Stimulated activated CD8-positive, alpha-beta memory T cell treated with anti-CD3 and anti-CD28 coated beads, Interleukin-7, amount 100 ng/mL, for 24 hours (primary cell): ENCODE measurements at regions not wholly inside any gene's neighbourhood (a gene's known extent, or its start where the extent isn't known, plus 50 kb on each side); places are given as distances from the start of the nearest gene placed in this dataset.

Experiments
- DNase-seq: peaks from one replicate; pipeline ENCODE4 v3.0.0-alpha.2; 2020; ENCODE audit warnings: low read depth

DNA sequence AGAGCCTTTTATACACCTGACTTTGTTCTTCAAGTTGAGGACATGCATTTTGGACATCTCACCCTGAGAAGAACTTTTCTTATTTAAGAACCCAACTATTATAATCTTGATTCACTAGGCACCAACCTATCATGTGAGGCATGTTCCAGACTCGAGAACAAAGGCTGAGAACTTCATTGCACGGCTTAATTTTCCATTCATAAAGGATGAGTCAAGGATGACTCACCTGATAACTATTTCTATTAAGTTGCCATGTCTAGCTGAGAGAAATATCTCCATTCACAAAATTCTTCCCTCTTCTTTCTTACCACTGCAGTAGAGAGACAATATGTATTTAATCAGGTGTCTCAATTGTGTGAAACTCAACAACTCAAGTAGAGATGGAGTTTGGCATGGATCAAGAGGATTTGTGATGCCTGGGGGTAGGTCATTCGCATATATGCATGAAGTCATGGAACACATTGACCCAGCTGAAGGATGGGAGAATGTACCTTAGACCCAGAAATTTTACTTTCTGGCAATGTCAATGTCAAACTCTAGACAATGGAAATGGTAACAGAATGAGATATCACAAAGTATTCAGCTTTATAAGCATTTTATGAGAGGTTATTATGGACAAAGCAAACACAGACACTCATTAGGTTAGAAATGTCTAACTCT lies 173.2 kb upstream of the PRNP start:
- DNase-seq: no peak

DNA sequence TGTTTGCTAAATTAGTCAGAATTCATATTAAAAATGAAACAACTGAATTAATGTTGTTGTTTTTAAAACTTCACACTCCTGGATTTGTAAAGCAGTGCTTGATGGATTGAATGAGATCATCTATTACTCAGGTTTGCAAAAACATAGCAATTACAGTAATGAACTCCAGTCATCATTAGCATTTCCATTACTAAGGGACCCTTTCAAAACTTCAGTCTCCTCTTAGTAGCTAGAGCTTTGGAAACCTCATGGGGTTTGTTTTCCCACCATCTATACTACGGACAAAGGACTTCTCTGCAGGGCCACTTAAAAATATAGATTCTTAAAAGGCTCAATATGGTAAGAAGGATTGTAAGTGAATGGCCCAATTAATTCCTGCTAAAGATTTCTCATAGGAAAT lies 174.5 kb upstream of the PRNP start:
- no peak for DNase-seq

DNA sequence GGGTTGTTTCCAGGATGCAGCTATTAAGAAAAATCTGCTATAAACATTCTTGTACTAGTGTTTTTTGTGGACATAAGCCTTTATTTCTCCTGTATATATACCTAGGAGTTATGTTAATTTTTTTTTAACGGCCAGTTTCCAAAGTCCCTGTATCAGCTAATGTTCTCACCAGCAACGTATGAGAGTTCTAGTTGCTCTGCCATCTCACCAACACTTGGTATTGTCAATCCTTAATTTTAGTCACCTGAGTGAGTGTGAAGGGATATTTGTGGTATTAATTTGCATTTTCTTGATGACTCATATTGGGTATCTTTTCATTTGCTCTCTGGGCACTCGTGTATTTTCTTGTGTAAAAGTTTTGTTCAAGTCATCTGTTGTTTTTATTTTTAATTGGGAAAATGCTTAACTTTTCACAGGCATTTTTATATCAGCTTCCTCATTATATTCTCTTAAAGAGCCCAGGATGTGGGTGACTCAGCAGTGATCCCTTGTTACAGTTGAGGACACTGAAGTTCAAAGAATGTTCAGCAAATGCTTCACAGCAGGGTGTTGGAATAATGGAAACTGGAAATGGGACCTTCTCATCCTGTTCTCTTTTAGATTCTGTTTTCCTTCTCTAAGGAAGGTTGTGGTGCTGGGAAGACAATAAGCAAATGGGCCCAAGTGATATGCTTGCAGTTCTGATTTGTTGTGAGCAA lies 176.3 kb upstream of the PRNP start:
- DNase-seq: no peak

DNA sequence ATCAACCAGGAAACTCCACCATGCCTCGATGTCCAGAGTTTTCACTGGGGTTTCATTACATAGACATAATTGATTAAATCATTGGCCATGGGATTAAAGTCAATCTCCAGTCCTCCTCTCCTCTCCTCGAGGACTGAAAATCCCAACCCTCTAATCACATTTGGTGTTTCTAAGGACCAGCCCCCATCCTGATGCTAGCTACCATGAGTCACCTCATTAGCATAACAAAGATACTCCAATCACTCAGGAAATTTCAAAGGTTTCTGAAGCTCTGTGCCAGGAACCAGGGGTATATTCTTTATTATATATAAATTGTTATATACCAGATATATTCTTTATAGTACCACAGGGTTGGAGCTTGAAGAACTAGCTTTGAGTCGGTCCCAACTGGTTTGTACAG lies 177.5 kb upstream of the PRNP start:
- DNase-seq: no peak

DNA sequence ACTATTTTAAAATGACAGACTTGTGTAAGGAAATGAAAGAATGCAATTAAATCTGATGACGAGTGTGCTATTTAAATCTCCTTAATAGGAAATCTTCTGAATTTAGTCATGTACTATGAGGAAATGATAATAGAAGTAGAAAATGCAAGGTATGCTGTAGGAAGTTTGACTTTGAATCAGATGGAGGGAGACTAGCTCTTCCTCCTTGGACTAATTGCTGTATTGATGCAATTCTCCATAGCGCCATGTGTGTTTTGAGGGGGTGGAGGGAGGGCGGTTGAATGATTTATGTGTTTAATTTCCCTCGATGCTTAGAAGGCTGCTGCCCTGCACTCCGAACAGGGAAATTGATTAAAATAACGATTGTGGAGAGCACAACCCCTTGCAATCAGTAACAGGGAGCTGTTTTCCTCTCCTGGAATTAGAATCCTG lies 179.0 kb upstream of the PRNP start:
- DNase-seq: no peak

DNA sequence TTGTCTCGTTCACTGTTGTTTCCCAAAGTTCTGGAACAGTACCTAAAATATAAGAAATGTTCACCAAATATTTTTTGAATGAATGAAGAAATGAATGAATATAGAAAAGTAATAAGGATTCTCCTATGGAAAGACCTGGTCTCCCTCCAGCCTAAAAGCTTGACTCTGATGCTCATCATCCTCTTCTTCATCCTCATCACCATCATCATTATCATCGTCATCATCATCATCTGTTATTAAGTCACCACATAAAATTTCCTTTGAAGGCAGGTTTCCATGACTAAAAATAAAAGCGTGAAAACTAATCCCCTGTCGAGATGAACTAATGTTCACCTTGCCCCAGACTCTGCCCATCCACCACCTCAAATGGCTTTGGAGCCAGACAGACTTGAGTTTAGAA lies 181.4 kb upstream of the PRNP start:
- no peak for DNase-seq

DNA sequence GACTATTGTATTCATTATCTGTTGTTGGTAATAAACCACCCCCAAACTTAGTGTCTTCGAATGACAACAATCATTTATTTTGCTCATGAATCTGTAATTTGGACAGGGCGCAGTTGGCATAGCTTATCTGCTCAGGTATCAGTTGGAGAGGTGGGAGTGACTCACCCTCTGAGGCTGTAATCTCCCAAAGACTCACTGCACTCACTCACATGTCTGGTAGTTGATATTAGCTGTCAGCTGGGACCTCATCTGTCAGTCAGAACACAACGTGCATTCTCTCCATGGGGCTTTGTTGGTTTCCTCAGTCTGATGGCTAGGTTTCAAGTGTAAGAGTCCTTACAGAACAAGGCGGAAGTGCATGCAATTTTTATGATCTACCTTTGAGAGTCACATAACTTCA lies 183.5 kb upstream of the PRNP start:
- no peak for DNase-seq

DNA sequence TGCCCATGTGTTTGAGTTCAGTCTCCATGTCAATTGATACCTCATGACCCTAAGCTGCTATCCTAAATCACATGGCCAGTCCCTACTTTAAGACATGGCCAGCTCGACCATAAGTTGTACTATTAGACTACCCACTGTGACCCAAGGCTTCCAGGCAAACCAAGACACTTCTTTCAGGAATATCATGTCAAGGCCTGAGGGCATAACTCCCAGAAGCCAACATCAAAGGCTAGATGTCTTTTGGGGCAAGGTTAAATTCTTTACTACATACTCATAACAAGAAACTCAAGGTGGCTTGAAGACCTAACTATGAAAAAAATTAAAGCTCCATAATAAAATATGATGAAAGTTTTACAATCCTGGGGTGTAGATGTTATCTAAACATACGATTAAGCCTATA lies 192.9 kb upstream of the PRNP start:
- DNase-seq: no peak

DNA sequence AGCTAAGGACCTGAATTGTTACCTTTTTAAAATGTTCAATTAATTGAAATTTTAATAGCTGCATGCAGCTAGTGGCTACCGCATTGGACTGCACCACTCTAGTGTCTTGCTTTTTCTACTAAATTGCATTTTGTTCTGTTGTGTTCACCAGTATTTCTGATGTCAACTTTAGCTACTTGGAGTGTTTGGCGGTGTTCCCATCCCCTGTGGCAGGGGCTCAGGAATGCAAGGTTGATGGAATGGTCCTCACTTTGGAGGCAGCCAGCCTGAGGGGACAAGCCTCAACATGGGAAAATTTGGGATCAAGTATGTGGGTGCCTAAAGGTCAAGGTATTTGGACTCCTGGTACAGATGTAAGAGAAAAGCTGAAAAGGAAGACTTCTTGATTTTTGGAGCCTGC lies 194.6 kb upstream of the PRNP start:
- DNase-seq: no peak

DNA sequence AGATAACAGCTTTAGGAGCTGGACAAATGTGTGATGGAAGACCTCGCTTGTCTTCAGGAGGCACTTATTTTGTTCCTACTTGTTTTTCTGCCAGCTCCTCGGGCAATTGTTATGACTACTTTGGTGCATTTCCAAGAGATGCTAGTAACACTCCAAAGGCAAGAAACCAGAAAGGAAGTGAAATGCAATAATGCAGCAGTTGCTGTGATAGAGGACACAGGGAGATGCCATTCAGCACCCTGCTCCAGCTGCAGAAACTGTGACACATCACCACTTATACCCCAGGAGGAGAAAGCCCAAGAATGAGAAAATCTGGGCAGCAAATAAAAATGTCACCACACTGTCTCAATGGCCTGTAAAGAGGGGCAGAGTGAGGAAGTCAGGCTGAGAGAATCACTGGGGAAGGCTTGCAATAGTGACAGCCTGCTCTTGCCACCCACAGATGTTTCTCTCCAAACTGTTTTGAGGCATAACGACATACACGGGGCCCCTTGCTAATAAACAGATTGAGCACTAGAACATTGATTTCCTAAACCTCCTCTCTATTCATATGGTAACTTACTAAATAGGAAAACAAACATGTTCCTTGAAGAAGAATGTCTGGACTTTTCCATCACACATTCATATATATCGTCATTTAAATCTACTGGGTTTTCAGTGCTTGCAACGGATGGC lies 195.5 kb upstream of the PRNP start:
- no peak for DNase-seq

DNA sequence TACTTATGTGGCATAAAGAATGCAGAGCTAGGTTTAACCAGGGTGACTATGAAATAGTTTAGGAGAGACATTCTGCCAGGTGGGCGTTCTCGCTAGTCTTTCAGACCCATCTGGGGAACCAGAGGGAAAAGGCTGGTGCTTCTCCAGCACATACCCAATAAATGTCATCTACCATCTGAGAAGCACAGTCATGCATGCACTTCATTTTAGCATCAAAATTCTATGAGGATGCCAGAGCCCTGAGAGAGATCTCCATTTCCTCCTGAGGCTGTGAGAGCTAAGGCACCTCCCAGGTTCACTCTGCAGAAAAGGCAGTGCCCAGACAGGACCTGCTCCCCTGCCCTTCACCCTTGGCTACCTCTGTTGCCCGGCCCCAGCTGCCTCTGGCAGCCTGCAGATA lies 196.2 kb upstream of the PRNP start:
- no peak for DNase-seq

DNA sequence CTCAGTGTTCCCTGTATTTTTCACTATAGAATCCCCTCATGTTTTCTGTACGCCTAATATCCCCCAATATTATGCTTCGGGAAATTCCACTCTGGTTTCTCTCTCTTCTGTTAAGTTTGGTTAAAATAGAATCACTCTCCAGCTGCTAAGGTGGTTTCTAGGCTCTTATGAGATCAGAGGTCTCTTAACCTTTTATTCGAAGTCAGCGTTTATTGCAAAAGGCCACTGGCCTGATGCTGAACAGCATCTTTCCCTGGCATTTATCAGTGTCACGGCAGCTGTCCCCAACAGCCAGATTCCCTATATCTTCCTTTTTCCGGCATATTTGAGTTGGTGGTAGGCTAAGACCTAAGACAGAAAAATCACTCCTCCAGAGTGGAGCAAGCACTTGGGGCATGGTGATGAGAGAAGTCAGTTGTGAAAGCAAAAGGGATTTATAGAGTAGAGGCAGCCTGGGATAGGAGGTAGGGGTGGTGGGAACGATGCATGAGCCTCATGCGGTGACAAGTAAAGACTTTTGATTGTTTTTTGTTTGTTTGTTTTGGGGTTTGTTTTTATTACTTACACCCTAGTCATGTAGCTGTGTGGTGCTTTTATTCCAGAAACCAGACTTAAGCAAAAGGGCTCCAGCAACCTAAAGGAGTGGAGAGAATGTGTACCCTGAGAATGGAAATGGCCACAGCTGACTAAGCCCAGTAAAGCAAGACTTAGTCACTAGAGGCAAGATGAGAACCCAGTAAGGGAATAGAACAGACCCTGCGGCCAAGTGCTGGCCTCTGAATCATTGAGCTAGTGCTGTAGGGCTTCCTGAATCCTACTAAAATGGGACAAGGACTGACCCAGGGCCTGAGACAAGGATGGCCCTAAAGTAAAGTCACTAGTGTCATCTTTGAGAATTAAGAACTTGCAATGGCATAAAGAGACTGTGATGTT lies 197.6 kb upstream of the PRNP start:
- no peak for DNase-seq

DNA sequence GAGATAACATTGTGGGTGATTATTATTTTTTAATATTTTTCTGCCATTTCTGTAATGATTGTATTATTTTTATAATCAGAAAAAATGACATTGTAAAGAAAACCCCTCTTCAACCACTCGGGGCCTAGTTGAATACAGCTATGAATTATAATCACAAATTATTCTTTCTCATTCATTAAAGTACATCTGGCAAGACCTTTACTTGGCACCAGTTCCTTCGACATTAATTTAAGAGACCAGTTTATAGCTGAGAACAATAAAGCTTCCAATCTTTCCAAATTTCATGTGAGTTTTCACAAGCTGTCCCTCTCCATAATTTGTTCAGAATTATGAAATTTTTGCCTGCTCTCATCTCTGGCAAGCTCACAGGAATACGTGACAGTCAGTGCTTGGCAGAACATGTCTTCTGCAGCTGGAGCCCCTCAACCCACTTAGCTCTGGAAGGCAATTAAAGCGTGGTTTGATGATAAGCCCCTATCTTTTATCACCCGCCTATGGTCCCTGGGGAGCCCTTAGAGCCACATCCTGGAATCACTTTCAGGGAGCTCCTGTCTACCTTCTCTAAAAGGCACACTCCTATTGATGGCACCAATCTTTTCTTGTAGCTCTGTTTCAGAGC lies 201.8 kb upstream of the PRNP start:
- DNase-seq: no peak

DNA sequence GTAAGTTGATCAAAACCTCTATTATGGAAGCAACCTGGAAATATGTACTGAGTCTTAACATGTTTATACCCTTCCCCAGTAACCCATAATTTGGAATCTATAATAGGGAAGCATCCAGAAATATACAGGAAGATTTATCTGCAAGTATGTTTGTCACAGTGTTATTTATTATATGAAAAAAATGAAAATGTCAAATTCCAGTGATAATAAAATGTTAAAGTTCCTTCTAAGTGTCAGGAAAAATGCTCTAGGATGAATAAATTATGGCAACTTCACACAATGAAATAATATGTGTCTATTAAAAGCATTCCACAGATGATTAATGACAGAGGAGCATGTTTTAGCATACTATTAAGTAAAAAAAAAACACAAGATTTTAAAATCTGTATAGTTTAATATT lies 202.3 kb upstream of the PRNP start:
- no peak for DNase-seq

DNA sequence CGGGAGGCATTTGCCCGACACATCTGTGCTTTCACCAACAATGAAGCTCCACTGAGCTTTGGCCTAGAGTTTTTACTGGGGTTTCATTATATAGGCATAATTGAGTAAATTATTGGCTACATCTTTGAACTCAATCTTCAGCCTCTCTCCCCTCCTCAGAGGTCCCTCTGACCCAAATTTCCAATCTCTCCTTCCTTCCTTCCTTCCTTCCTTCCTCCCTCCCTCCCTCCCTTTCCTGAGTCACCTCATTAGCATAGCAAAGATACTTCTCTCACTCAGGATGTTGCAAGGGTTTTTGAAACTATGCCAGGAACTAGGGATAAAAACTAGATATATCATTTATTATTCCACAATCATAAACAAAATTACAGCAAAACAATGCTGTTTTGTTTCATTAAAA lies 202.8 kb upstream of the PRNP start:
- no peak for DNase-seq

DNA sequence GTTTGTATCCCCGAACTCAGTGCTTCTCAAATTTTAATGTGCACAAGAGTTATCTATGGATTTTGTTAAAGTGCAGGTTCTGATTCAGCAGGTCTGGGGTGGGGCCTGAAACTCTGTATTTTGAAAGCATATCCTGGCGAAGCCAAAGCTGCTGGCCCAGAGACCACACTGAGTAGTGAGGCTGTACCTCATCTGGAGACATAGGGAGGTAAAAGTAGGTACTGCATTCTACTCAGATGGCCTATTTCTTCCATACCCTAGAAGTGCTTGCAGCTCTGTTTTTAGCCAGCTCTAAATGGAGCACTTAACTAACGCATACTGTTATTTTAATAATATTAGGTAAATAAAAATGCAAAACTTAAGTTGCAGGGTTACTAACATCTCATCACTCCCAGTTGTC lies 206.2 kb upstream of the PRNP start:
- no peak for DNase-seq

DNA sequence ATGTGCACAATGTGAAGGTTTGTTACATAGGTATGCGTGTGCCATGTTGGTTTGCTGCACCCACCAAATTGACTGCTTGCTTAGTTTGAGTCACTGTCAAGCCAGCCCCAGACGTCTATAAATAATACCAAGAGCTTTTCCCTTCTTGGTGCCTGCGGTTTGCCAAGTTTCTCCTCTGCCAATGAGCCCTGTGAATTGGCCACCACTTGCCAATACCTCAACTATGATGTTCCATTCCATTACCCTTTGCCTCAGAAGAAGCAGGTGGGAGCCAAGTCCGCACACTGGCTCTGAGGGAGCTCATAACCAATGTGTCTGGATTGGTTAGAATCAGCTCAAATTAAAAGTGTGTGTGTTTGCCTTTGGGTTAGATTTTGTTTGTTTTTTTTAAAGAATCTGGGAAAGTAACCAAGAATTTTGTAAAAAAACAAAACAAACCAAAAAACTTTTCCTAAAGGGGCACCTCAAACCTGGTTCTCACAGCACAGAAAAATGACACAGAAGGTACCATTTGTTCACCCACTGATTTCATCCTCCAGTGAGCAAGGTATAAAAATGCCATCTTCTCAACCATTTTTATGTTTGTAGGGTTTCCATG lies 209.3 kb upstream of the PRNP start:
- DNase-seq: no peak

DNA sequence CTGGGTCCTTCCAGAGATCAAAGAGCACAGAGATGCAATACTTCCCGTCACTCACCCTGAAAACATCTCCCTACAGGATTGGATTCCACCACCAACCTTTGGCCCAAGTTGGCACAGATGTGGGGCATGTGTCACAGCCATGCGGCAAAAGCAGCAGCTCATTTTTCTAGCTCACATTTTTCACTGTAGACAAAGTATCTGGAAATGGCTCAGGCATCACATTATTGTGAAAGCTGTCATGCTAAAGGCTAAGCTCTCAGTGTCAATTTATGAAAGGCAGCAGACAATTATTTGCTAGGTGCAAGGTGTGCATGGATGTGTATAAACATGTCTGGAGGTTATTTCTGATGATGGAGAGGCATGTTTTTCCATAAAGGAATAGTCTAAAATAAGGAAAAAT lies 213.3 kb upstream of the PRNP start:
- no peak for DNase-seq

DNA sequence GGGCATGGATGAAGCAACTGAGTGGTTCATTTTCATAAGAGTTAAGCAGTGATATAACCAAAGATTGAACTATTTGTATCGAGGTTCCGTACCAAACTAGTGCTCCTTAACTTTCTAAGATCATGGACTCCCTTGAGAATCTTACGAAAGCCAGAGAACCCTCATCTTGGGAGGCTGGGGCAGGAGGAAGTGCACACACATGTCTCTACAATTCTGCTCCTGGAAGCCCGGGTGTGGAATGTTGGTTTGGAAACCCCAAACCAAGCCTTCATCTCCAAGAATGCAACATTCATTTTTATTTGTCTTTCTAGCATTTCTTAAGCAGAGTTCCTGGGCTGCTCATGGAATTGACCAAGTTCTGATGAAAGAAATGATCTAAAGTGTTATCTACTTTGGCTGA lies 215.0 kb upstream of the PRNP start:
- no peak for DNase-seq

DNA sequence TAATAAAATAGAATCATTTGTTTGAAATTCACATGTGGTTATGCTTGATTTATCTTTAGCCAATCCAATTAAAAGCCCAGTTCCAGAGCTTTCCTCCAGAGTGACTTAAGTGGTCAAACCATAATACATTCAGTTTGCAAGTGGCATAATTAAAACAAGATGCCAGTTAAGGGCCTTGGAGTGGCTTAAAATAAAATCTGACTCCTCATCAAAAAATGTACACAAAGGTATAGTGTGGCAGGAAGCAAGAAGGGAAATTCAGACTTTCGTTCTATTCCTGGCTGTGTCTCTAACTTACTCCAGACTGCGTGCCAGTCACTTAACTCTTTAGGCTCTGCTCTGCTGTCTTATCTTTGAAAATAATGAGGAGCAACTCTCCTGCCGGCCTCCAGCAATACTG lies 215.9 kb upstream of the PRNP start:
- DNase-seq: no peak

DNA sequence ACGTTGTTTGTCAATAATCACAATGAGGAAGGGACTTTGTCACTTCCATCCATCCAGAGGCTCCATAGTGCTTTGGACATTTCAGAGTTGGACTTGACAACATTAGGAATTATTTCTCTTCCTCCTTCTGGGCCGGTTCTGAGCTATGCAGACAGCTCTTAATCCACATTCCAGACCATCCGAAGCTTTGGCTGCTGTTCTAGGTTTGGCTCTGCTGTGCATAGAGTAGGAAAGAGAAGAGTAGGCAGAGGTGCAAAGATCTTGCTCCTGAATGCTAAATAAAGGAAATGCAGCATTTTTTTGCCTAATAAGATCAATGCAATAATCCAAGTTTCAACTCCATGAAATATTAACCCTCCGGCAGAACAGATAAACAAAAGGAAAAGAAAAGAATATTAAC lies 216.3 kb upstream of the PRNP start:
- no peak for DNase-seq

DNA sequence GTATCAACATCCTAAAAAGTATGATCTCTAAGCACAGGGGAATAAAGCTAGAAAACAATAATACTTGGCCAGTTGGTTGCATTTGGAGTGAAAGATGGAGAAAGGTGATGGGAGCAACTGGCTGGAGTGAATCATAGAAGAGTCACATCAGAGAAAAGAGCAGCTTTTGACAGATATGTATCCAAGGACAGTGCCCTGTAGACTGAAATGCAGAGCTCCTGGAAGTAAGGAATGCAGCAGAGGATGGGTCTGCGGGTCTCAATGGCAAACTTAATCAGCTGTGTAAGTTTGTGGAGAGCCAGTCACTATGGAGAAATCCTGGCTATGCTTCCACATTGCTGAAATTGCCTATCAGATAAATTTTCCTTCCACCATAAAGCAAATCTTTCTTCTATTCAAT lies 218.1 kb upstream of the PRNP start:
- no peak for DNase-seq
